CD4-positive, alpha-beta T cell treated with Interleukin-10 for 1 hour (primary cell): ENCODE measurements at regions not wholly inside any gene's neighbourhood (a gene's known extent, or its start where the extent isn't known, plus 50 kb on each side); places are given as distances from the start of the nearest gene placed in this dataset.

Experiments used
- DNase-seq: peaks from one replicate; pipeline ENCODE4 v3.0.0-alpha.2; 2020

- no peak for DNase-seq
Measured at GRCh38 chr1:5256793-5257192, 602.4 kb downstream of the AJAP1 start.

- no peak for DNase-seq
Measured at GRCh38 chr1:5254975-5255374, 600.6 kb downstream of the AJAP1 start.

DNA sequence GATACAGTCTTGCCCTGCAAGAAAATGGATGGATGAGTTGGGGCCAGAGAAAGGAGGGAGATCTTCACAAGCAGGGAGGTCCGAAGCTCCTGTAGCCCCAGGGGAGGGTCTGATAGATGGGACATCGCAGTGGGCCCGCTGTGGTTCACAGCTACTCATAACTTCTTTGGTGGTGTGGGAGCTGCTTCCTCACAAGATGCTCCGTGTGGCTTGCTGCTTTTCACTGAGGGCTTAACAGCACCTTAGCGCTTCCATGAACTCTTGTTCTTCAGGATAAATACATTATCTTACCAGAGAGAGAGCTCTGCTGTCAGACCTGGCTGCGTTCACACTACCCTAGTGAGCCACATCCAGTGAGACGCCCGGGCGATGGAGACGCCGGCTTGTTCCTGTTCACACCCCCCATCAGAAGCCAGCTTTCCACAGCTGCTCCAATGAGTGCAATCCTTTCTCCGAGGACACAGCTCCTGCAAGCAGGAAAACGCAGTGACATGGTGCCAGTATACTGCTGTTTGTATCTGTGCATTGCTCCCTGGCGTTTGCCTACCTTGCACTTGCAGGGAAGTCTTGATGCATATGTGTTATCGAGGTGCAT is 599.8 kb downstream of the AJAP1 start:
- no peak for DNase-seq

GRCh38 chr1:5253036-5253435 is 598.6 kb downstream of the AJAP1 start:
- DNase-seq: no peak

GRCh38 chr1:5250336-5250735 is 595.9 kb downstream of the AJAP1 start:
- no peak for DNase-seq

DNA sequence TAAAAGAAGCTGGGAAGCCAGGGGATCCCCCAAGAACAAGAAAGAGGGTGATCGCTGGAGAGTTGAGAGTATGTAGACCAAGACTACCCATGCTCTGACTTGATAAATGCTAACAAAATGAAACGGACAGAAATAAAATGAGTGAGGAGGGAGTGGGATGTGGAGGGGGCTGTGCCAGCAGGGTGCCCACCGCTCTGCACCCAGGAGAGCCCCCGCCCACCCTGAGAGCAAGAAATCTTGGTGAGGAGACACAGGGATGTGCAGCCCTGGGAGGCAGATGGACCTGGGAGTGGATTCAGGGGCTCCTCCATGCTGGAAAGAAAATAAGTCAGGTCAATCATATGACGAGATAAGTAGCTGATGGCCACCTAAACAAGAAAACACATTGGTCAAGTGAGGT is 590.9 kb downstream of the AJAP1 start:
- no peak for DNase-seq

DNA sequence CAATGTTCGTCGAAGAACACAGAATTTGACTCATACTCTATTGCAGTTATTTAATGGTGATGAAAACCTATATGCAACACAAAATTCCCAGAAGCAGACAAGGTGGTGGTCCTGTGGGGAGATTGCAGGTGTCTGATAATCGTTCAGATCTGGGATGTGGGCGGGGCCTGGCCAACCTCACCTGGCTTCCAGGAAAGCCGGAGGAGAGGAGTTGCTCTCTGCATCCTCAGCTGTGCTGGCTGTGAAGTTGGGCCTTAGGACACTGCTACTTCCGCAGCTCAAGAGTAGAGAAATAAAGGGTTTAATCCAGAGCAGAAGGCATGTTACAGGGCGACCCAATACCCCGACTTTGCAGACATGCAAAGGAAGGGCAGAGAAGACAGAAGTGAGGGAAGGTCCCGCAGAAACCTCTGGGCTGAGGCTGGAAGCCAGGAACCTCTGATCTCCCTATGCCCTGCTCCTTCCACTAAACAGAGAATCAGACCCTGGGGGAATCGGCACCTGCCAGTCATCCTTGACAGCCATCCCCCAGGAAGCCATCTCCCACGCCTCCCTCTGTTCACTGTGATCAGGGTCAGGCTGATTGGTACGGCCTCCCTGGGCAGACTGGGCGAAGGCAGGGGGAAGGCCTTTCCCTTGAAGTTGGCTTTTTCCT is 590.3 kb downstream of the AJAP1 start:
- no peak for DNase-seq

DNA sequence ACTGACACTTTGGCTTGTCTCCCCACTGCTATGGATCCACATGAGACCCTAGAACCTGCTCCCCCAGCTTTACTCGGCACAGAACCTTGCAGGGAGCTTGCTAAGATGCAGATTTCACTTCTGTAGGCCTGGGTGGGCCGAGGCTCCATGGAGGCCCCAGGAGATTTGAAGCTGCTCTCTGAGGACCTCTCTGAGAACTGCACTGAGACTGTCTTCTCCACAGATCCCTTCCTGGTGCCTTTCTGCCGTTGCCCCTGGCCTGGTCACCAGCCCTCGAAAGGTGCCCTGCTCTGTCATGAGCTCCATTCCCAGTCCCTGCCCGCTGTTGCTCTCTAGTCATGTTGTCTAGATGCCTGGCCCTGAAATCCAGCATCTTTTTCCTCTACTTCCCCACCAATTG is 588.4 kb downstream of the AJAP1 start:
- DNase-seq: no peak

DNA sequence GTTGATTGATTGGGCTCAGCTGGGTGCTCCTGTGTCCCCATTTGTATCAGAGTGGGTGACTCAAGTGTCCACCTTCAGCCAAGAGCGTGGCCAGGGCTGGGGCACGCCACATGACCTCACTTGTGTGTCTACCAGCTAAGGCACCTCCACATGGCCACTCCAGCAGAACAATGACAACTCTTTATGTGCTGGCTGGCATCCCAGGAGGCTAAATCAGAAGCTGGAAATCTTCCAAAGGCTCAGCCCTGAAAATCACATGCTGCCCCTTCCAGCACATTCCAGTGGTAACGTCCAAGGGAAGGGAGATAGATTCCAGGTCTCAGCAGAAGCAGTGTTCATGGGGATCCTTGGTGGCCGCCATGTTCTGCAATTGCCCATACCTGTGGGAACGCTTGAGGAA is 585.5 kb downstream of the AJAP1 start:
- no peak for DNase-seq

- DNase-seq: no peak
Measured at GRCh38 chr1:5238351-5239130, 584.1 kb downstream of the AJAP1 start.

DNA sequence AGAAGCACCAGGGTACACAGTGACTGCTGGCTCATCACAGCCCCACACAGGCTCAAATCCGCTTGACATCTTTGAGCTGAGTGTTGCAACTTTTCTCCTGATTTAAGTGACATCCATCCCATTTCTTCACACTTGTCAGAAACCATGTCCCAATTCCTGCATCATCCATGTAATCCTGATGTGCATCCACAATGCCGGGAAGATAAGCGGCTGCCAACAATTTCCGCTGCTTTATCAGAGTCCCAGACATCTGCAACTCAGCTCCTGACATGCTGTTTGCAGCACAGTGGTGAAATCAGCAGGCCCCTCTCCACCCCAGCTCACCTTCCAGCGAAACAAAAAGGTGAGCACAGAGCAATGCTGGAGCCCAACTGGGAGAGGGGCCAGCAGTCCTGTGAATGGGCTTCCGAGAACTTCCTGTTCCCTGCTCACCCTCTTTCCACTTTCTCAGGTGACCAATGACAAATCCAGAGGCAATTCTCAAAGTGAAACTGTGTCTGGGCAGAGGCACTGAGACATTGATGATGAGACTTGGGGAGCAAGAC is 581.0 kb downstream of the AJAP1 start:
- no peak for DNase-seq

GRCh38 chr1:5232537-5232936 is 578.1 kb downstream of the AJAP1 start:
- no peak for DNase-seq

GRCh38 chr1:5231541-5232315 is 577.3 kb downstream of the AJAP1 start:
- DNase-seq: no peak

DNA sequence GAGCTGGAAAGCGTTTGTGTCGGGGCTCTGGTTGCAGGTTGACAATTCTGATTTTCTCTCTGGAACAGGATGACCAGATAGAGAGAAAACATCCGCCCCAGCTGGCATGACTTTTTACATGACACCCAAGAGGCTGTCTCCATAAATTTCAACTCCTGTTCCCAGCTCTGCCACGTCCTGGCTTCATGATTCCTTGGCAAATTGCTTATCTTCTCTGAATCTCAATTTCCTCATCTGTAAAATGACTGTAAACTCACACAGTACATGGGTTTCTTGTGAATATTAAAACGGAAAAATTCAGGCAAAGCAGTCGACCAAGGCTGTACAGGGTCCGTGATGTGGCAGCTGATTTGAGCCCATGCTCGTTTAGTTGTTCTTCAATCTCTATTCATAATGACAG is 572.7 kb downstream of the AJAP1 start:
- DNase-seq: no peak

DNA sequence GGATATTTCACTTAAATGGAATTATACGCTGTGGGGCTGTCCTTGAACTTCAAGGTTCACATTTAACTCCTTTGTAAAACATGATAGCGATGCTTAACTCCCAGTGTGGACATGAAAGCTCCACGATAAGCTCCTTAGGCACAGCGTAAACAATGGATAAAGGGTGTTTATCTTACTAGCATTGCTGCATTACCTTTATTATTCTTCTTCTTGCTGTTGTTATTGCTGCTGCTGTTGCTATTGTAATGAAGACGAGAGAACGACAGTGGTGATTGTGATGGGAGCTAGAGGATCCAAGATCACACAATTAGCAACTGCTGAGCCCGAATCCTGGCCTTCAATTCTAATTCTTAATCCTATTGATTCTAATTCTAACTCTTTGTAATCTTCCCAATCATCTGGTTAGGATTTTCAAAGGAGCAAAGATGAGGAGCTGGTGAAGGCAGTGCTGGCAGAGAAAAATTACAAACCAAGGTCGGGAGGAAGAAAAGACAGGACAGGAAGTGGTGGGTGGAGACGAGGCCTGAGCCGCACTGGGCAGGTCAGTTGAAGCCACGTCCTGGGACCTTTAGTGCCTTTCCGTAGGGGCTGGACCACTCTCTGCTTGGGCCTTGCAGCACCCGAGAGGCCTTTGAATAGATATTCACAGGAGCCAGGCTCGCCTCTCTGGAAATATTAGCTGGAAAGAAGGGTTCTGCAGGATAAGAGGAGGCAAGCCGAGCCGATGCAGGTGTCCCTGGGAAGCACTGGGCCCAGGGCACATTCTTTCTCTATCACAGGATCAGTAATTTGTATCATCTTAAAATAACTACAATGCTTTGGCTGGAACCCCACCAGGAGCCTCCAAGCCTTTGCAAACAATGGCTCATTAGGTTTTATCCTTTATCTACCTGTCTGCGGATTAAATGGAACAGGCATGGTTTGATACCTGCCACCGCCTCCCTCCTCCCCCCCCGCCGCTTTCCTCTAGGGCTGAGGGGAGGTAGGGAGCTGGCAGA is 571.6 kb downstream of the AJAP1 start:
- no peak for DNase-seq

DNA sequence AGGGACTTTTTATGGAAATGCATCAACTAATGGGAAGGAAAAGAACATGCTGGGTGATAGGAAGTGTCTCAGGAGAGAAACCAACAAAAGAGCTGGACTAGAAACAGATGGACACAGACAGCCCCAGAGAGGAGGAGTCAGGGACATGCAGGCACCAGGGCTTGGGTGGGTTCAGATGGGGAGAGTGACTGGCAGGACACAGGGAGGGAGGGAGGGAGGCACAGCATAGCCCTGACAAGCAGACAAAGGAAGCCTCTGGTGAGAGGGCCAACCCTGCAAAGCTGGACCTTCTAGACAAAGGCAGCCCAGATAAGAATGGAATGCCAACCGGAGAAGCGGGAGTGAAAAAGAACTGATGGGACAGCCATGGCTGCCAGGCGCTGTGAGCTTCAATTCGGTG is 568.8 kb downstream of the AJAP1 start:
- DNase-seq: no peak

DNA sequence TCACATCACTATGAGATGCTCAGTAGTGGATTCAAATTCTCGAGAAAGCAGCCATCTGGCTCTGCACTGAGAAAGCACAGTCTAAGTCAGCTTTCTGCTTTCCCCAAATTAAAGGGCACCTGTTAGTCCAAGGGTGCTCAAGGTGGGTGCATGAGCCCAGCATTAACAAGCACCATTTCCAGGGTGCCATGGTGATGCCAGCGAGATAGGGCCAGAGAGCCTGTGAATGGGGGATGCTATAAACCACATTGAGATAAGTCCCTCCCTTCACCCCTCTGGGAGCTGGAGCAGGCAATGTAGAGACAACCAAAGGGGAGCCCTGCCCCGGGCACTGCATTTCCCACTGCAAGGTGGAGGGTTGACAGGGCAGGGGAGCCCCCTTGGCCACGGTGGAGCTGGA is 568.2 kb downstream of the AJAP1 start:
- no peak for DNase-seq

DNA sequence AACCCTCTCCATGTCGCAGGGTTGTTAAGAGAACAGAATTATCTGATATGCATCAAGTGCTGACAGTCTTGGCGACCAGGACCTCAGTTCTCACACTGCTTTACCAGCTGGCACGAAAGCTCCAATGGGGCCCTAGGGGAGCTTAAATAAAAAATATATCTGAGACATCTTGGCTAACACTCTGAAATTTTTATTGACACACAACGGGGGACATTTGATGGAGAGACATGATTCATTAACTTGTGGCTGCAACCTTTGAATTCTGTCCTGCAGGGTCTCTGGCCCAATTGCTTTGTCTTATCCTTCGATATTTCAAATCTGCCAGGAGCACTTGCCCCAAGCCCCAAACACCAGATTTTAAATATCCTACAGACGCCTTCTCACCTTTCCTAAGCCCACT is 567.0 kb downstream of the AJAP1 start:
- DNase-seq: no peak

DNA sequence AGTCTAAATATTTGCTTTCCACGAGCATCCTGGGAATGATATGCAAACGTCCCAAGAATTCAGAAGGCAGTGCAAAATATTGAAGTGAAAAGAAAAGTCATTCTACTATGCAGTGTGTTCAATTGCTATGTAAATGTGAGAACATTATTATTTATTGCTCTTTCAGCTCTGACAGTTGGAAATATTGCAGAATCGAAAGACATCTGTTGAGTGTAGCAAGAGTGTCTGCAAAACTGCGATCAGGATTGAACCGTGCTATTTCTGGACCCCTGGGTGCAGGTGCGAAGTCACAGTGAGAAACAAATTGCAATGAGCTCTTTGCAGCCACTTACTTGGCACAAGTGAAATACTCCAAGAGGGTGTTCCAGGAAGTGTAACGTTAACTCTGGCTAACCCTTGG is 566.4 kb downstream of the AJAP1 start:
- DNase-seq: no peak

GRCh38 chr1:5220421-5220820 is 566.0 kb downstream of the AJAP1 start:
- DNase-seq: no peak

GRCh38 chr1:5200006-5200405 is 545.6 kb downstream of the AJAP1 start:
- DNase-seq: no peak

GRCh38 chr1:5198328-5198727 is 543.9 kb downstream of the AJAP1 start:
- no peak for DNase-seq
